A549 (cell line): ENCODE measurements at regions not wholly inside any gene's neighbourhood (a gene's known extent, or its start where the extent isn't known, plus 50 kb on each side); places are given as distances from the start of the nearest gene placed in this dataset.

Experiments
- CHD2 ChIP-seq: fragments of 150-350 bp; IDR thresholded peaks from 2 replicates; pipeline ENCODE4 v1.6.1; 2014; ENCODE audit warnings: low read length; ENCODE audit not compliant: partially characterized antibody
- MAX ChIP-seq: IDR thresholded peaks from 2 replicates; pipeline ENCODE4 v1.6.1; 2012
- POLR2A ChIP-seq: IDR thresholded peaks from 2 replicates; pipeline ENCODE4 v1.6.1; 2012; ENCODE audit warnings: mild to moderate bottlenecking, low read length
- POLR2AphosphoS2 ChIP-seq: conservative IDR thresholded peaks from 2 replicates; pipeline ENCODE4 v1.6.1; 2012; ENCODE audit warnings: low read length, improper control_type of control experiment, inconsistent platforms
- REST ChIP-seq: fragments of 200-600 bp; sonication (generic); IDR thresholded peaks from 2 replicates; pipeline ENCODE4 v1.6.1; 2016; ENCODE audit warnings: antibody characterized with exemption, mild to moderate bottlenecking, moderate library complexity
- RFX5 ChIP-seq: fragments of 450-650 bp; IDR thresholded peaks from 2 replicates; pipeline ENCODE4 v1.7.1; 2014; ENCODE audit warnings: antibody characterized with exemption, mild to moderate bottlenecking, moderate library complexity

- TF ChIP-seq POLR2A (no peak), MAX (no peak), CHD2 (no peak), POLR2AphosphoS2 (no peak), REST (no peak), RFX5 (no peak)
Measured at GRCh38 chr5:164360589-164360988, 855.2 kb downstream of the MAT2B start.
